Nucleus accumbens (tissue), 56 donors: ENCODE measurements at regions not wholly inside any gene's neighbourhood (a gene's known extent, or its start where the extent isn't known, plus 50 kb on each side); places are given as distances from the start of the nearest gene placed in this dataset.

Source experiments
- DNase-seq, 56 donors: peaks; one replicate each; lab custom pipeline; 2025; lab: John Stamatoyannopoulos, UW

DNA sequence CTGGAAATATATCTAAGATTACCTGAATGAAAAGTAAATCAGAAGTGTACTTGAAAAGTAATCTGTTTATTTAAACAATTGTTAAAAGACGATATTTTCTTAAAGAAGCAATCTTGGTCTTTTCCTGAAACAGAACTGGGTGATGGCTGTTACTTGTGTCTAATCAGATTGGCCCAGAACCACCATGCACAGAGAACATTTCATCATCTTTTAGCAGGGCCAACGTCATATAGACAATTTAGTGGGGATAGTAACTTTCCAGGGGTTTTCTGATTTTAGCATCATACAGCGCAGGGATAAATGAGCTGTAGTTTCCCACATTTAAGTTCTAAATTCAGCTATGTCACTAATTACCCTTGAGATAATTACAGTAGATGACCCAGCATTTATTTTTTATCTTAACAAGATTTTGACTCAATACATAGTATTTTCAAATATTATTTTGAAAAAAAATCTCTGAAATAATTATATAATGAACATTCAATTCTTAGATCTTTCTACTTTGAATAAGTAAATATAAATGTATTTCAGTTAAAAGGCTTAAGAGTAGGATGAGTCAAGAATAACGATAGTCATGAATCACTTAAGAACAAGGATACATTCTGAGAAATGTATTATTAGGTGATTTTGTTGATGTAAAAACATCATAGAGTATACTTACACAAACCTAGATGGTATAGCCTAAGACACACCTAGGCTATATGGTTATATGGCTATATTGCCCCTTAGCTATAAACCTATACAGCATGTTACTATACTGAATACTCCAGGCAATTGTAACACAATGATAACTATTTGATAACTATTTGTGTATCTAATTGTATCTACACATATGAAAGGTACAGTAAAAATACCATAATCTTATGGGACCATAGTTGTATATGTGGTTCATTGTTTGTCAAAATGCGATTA, 103.8 kb upstream of the MME start:
- DNase-seq, result no peak

DNA sequence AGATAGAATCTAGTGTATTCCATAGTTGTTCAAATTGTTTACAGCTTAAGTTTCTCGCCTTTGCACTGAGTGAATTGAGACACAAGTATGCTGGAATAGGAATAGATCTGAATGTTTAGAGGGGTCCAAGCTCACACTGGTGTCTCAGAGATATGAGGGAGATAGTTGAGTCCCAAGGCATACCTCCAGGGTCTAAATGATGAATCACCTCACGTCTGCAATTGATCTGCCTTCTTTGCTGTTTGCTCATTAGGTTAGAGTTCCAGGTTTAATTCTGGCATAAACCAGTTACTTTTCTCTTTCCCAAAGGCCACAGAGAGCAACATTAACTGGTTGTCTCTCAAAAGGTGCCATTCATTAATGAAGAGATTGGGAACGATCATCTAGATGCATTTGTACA, 106.3 kb upstream of the MME start:
- DNase-seq, result no peak

DNA sequence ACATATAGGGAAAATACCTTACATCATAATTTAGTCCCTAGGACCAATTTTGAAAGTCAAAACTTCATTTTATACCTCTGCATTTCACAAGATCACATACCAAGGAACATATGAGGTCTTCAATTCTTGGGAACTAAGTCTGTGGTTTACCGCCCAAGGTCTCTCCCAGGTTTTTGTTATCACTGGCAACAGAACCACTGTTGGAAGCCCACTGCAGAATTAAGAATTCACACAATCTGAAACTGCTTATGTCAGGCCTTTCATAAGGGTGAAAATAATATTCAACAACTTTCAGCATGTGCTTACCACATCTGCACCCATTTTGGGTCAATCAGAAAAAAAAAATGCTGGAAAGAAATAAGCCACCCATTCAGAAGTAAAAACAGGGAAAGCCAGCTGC, 107.2 kb upstream of the MME start:
- DNase-seq, result no peak

DNA sequence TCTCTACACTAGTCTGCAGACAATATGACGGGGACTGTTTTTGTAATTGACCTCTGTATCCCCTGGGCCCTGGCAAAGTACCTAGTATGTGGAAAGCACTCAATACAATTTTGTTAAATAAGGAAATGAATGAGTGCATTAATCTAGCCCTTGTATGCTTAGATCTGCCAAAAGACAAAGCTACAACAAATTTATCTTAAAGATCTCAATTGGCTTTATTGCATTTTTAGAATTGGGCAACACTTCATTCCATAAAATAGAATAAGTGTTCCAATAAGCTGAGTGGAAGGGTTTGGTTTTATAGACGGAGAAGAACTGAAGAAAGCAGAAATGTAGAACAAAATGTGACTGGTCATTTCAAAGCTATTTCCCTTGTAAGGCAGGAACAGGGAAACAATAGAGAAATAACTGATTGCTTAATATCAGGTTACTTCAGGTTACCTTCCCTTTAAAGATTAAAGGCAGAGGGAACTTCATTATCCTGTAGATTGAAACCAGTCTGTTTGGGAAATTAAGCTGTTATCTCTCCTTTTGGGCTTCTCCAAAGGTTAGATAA, 108.3 kb upstream of the MME start:
- DNase-seq, result no peak

DNA sequence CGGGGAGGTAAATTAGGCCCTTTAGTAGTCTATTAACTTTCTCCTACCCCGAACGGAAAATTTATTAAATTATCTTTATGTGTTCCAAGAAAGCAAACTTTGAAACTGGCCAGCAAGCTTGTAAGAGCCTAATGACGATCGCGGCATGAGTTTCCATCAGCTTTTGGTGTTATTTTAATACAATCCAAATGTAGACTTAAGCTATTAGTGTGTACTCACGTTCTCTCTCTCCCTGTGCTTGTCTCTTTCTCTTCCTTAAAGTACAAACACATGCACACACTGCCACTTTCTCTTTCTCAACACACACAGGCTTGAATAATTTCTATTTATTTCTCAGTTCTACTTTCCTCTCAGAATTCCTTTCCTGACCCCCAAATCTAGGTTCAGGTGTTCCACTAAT, 108.8 kb upstream of the MME start:
- no peak for DNase-seq

DNA sequence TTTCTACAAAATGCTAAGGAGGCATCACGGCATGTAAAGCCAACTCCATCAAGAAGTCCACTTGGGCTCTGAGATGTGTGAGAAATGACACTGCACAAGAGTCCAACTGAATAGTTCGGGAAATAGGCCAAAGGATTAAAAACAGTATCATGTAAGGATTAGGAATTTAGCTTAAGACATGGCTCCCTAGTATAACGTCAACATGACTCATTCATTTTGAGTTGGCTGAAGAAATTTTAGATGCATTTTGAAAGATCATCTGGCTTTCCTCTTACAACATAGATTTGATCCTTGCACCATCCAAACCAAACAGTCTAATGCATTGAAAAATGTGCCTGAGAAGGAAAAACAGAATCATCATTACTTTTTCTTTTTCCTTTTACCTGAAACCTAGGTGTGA, 109.3 kb upstream of the MME start:
- no peak for DNase-seq

DNA sequence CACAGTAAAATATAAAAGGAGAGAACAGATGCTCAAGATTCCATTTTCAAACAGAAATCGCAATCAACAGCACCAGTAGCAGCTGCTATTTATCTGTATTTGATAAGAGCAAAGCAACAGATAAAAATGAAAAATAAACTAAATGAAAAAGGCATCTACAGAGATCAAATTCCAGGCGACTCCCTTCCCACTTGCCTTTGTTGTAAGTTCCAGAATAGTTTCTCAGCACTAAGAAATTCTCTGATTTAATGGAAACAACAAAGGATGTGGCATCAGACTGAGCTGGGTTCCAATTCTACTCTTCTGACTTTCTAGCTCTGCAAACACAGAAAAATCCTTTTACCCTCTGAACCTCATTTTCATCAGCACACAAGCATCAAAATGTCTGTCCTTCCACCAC, 110.8 kb upstream of the MME start:
- DNase-seq, result no peak

DNA sequence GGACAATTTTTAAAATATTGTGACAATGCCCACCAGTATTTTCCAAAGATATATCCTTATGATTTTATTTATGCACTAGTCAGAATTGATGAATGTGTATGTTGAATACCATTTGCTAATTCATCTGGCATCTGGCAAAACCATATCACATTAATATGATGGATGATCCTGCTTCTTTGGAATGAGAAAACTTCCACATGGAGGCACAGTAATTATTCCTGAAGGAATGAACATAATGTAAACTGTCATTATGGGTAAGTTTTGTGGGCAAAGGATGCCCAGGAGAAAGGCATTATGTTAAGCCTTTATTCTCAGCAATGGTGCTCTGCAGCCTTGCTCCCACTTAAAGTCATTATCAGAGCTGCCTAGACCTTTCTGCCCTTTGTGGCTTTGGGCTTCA, 113.0 kb upstream of the MME start:
- no peak for DNase-seq

DNA sequence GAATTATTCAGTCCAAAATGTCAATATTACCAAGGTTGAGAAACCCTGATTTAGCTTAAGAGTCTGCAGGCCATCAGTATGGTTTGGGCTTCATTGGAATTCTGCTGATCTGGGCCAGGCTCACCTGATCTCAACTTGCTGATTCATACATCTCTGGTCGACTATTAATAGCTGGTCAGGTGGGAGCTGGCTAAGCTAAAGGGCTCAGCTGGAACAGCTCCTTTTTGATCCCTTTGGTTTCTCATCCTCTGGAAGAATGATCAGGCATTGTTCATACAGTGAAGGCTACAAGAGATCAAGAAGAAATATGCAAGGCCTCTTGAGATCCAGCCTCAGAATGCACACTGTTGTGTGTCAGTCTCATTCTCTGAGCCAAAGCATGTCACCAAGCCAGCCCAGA, 123.3 kb upstream of the MME start:
- DNase-seq, result no peak

DNA sequence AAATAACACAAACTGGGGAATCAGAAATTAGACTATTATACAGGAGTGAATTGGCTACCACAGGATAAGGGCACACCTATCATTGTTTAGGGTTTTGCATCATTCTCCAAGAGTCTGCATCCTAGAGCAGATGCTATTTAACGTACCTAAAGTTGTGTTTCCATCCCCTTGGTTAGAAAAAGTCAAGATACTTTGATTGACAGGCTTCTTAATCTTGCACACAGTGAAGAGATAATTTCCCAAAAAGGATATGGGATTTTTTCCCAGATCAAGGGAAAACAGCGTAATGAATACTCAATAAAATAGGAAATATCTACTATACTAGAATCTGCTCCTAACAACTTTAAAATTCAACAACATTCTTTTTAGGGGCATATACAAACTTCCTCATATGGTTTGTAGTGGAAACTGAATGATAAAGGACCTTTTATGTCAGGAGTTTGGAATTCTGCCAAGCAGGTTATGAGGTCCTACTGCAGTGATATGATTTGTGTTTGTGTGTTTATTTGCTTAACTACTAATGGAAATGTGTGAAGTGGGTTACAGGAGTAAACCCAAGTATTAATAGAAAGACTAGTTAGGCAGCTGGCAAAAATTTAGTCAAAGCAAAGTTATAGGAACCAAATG, 124.1 kb upstream of the MME start:
- DNase-seq, result no peak

DNA sequence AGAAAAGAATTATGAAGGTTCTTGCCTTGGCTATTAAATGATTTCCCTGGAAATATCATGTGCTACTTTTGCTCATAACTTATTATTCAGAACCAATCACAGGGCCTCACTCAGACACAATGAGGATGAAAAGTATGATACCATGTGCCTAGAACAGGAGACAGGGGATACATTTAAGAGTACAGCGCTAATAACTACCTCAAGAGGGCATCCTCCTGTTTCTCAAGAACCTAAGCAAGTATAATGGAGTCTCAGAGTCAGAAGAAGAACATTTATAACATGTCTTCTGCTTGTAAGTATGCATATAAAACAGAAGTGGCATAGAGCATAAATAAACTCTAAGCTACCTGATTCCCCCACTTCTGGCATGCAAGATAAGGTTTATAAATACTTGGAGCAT, 125.4 kb upstream of the MME start:
- DNase-seq, result no peak

DNA sequence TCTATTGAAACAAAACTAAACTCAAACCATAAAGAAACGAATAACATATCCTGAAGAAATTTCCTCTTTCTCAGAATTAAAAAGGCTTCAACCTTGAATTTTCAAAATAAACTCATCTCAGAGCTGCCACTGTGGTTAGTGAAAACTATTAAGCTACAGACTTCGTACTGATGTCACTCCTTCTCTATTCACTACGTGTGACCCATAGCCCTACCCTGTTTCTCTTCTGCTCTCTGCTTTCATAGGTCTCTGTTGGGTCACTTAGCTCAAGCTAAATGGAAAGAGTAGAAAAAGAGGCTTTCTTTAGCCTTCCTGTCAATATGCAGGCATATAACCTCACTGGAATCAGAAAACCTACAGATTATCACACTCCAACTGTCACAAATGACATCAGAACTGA, 126.6 kb upstream of the MME start:
- DNase-seq, result no peak

DNA sequence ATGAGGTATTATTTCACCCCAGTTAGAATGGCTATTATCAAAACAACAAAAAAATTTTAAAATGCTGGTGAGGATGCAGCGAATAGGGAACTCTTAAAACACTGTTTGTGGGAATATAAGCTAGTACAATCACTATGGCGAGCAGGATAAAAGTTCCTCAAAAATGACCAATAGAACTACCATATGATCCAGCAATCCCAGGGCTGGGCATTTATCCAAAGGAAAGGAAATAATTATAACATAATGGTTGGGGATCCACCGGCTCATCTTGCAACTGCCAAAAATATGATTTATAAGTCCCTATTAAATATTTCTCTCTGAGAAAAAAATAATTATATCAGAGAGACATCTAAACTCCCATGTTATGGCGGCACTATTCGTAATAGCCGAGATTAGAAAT, 127.6 kb upstream of the MME start:
- DNase-seq, result no peak

DNA sequence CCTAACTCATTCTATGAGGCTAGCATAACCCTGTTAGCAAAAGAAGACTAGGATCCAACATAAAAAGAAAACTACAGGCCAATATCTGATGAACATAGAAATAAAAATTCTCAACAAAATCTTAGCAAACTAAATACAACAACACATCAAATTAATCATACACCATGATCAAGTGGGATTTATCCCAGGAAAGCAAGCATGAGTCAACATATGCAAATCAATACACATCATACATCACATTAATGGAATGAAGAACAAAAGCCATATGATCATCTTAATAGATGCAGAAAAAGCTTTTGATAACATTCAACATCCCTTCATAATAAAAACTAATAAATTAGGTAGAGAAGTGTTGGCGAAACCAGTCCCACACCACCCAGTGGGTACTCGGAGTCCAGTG, 136.1 kb upstream of the MME start:
- DNase-seq, result no peak

DNA sequence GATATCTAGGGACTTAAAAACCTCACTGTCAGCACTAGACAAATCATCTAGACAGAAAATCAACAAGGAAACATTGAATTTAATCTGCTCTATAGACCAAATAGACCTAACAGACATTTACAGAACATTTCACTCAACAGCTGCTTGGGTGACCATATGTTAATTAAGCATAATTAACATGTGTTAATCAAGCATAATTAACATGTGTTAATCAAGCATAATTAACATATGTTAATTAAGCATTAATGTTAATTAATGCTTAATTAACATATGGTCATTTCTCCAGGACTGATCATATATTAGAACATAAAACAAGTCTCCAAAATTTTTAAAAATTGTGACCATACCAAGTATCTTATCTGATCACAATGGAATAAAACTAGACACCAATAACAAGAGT, 137.3 kb upstream of the MME start:
- DNase-seq, result no peak

DNA sequence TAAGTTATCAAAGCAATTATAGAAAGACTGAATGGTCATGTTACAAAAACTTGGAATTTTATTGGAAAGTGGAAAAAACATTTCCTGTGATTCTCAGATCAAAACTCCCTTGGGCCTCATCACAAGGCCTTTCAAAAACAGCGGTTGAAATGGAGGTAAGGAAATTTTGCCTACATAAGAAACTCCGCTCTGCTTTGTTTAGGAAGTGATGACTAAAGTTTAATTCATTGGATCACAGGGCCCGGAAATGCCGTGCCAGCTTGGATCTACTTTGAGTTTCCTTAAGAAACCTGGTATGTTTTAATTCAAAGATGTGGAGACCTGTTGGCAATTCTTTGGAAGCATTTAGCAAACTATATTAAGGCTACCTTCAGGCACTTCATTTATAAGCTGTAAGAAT, 143.9 kb upstream of the MME start:
- no peak for DNase-seq

DNA sequence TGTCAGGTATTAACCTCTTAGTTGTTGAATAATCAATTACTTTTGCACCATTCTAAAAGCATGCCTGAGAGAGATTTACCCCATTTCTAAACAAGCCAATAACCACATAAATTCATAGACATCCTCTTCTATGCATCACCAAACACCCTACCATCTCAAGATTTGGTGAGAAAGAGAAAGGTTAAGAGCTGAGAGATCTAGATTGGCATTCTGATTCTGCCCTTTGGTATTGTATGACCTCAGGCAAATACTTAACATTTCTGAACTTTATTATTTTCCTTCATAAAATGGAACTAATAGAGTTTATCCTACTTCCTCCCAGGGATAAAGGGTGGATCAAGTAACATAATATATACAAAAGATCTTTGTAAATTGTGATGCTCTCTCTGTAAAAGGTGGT, 146.5 kb upstream of the MME start:
- DNase-seq, result no peak

DNA sequence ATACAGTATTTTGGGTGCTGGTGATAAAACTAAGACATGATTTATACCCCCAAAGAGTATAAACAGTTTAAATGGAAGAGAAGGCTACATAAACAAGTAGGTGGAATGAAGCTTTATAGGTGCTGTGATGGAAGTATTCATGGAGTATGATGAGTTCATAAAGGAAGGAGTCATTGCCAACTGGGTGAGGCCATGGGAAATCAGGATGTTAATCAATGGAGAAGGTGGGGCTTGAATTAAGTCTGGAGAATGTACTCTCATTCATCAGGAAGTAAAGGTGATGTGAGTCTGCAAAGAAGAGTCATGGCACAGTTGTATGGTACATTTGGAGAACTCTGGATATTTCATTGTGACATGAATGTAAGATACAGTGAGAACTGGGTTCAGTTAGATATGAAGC, 147.5 kb upstream of the MME start:
- no peak for DNase-seq

DNA sequence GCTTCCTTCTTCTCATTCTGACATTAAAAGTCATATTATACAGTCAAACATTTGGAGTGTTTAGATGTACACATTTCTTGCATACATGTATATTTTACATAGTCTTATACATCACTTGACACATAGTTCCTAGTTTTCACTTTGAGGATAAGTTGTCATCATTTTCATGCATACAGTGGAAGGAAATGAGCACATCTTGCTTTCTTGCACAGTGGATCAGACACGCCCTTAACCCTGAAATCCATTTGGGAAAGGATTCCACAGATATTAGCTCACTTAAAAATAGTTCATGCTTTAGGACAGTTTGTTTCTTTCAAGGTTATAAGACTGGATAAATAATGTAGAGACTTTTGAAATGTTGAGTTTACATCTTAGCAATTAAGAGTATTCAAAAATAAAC, 148.6 kb upstream of the MME start:
- DNase-seq, result no peak

DNA sequence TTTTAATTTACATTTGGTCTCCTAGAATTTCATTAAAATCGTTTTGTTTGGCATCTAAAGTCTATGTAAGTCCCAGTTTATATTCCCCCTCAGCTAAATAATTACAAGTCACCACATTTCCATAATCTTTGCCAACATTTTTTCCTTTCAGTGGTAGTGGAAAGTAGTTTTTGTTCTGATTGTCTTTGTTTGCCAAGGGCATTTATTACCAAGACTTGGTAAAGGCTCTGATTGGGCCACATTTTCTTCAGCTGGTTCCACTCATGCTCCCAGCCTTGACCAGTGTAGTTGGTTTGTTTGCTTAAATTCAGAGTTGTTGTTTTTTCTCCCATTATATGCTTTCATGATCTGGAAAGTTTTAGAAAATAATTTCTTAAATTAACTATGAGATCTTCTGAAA, 153.4 kb upstream of the MME start:
- DNase-seq, result no peak

DNA sequence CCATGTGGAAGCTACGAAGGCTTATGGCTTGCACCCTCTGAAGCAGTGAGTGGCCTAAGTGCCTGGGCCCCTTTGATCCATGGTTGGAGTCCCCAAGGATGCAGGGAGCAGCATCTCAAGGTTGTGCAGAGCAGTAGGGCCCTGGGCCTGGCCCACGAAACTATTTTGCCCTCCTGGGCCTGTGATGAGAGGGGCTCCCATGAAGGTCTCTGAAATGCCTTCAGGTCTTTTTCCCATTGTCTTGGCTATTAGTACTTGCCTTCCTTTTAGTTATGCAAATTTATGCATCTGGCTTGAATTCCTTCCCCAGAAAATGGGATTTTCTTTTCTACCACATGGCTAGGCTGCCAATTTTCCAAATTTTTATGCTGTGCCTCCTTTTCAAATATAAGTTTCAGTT, 158.8 kb upstream of the MME start:
- DNase-seq, result no peak

DNA sequence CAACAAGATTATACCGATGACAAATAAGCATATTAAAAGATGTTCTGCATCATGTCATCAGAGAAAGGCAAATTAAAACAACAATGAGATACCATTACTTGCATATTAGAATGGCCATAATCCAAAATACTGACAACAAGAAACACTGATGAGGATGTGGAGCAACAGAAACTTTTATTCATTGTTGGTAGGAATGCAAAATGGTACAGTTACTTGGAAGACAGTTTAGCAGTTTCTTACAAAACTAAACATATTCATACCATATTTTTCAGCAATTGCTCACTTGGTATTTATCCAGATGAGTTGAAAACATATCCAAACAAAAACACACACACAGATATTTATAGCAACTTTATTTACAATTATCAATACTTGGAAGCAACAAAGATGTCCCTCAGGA, 160.9 kb upstream of the MME start:
- no peak for DNase-seq
